HFF-Myc (cell line): ENCODE measurements at regions not wholly inside any gene's neighbourhood (a gene's known extent, or its start where the extent isn't known, plus 50 kb on each side); places are given as distances from the start of the nearest gene placed in this dataset.

ENCODE experiments used
- DNase-seq: peaks from one replicate; pipeline ENCODE4 v3.0.0-alpha.2; 2011; ENCODE audit warnings: low read depth; ENCODE audit errors: extremely low read depth
- H3K4me3 ChIP-seq: replicated peaks from 2 replicates; pipeline ENCODE4 v1.5.1; 2011; ENCODE audit warnings: low read depth, mild to moderate bottlenecking, control low read depth, low read length
- TF ChIP-seq, protein P1 (sequence below): IDR thresholded peaks from 2 replicates; pipeline ENCODE4 v1.5.1; 2012; ENCODE audit warnings: mild to moderate bottlenecking, low read depth, low read length, control low read depth; ENCODE audit errors: missing control alignments

DNA sequence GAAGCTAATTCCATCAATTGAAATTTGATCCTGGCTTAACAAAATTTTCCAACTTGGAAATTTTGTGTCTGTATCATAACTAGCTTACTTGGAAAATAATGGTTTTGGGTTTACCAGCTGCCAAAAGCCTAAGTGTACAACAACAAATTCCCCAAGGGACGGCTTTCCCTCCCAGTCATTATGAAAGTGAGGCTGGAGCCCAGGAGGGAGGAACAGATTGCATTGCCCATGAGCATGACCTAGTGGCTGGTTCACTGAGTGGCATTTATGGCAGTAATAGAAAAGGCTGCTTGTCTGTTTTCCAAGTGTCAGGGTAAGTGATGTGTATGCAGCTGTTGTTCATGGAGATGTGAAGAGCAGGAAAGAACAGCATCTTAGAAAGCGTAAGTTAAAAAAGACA, 70.8 kb upstream of the HHIP start:
- no peak overlapping the region for H3K4me3 ChIP-seq
- TF ChIP-seq, protein P1, sequence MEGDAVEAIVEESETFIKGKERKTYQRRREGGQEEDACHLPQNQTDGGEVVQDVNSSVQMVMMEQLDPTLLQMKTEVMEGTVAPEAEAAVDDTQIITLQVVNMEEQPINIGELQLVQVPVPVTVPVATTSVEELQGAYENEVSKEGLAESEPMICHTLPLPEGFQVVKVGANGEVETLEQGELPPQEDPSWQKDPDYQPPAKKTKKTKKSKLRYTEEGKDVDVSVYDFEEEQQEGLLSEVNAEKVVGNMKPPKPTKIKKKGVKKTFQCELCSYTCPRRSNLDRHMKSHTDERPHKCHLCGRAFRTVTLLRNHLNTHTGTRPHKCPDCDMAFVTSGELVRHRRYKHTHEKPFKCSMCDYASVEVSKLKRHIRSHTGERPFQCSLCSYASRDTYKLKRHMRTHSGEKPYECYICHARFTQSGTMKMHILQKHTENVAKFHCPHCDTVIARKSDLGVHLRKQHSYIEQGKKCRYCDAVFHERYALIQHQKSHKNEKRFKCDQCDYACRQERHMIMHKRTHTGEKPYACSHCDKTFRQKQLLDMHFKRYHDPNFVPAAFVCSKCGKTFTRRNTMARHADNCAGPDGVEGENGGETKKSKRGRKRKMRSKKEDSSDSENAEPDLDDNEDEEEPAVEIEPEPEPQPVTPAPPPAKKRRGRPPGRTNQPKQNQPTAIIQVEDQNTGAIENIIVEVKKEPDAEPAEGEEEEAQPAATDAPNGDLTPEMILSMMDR = no peak
- DNase-seq = no peak

DNA sequence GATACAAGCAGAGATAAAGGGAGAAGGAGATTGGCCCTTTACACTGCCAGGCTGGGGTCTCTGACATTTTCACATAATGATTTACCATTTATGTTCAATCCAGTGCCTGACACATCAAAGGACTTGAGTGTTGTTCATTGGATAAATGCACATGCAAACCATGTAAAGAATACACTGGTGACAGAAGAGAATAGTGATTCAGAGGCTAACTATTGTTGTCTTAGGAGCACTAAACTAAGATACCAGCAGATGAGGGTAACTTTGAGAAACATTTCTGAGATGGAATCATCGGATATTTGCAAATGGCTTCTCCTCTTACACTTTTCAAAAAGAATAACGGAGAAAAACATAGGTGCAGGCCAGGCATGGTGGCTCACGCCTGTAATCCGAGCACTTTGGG, 67.3 kb upstream of the HHIP start:
- H3K4me3 ChIP-seq = no peak overlapping the region
- TF ChIP-seq, protein P1 = no peak
- no peak for DNase-seq

DNA sequence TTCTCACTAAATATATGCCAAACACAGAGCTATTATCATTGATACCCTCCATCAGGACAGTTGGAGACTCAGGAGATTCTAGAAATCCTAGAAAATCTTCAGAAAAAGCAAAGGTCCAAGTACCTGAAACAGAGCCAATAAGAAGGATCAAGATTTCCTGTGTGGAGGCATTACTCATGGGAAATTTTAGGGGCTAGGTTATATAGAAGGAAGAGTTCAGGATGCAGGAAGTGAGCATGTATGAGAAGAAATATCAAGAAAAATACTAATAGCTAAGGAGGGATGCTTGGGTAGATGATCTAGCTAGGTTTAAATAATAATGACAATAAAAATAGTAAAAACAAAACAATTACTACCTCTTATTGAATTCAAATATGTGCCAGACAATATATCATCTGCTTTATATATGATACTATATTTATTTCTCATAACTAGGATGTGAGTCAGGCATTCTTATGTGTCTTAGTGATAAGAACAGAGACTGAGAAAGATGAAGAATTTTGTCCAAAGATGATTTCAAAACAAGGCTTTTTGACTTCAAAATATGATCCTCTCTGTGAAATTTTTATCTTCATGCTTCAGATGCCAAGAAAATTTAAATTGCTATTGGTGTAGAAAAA, 66.4 kb upstream of the HHIP start:
- DNase-seq = no peak
- H3K4me3 ChIP-seq = no peak overlapping the region
- TF ChIP-seq, protein P1 = no peak

DNA sequence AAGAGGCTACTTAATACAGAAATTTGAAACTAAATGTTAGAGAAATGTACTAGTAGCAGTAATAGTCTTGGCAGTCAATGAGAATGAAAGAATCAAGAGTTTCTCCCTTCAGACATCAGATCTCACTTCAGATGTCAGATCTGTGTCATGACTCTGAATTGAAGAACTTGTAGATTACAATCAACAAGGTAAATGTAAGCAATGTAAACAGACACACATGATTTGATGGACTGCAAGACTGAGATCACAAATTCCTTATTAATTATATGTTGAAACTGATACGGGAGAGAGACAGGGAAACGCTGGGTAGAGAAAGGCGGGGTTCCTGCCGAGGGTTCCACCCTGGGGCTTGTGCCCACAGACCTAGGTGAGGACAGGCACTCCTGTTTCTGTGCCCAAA, 65.5 kb upstream of the HHIP start:
- no peak for DNase-seq
- TF ChIP-seq, protein P1 = no peak
- no peak overlapping the region for H3K4me3 ChIP-seq

DNA sequence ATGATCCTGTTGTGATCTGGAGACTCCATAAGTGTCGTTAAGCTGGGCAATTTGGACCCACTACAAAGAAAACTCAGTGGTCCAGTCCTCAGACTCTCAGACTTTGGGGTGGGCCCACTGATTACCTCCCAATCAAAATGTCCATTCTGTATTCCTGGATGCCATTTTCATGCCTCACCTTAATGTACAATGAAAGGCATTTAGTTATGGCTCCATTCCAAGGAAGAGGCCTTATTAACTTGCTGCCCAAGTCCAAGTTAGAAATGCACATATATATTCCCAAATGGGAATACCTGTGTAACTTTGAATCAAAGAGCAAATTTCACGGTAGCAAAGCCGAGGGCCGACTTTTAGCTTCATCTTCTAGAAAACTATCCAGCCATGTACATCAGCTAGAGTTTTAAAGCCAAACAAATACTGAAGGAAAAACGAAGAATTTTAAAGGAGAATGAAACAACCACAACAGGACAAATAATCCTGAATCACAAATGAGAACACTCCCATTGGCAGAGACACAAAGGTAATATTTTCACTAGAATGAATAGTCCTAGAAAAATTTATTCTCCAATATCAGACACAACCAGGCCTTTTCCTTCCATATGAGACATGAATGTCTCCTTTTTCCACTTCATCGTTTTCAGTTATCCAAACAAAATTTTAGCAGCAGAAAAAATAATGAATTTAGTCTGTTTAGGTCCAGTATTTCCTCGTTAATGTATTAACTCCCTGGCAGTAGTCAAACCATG, 63.7 kb upstream of the HHIP start:
- TF ChIP-seq, protein P1 = no peak
- H3K4me3 ChIP-seq = no peak overlapping the region
- DNase-seq = no peak

DNA sequence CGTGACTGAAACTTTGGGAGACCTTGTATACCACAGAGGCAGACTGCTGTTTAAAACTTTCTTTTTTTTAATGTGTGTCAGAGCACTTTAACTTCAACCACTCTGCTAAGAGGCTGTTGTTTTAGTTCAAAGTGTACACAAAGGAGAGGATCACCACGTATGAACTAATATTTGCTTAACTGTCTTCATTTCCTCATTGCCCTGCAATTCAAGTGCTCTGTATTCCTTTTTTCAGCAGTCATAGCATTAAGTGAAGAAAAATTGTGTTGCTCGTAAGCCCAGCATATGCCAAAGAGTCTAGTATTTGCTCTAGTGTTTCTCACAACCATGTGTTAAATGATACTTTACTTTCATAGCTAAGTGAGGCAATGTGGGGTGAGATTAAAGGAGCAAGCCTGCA, 63.0 kb upstream of the HHIP start:
- DNase-seq = no peak
- H3K4me3 ChIP-seq = no peak overlapping the region
- TF ChIP-seq, protein P1 = no peak

DNA sequence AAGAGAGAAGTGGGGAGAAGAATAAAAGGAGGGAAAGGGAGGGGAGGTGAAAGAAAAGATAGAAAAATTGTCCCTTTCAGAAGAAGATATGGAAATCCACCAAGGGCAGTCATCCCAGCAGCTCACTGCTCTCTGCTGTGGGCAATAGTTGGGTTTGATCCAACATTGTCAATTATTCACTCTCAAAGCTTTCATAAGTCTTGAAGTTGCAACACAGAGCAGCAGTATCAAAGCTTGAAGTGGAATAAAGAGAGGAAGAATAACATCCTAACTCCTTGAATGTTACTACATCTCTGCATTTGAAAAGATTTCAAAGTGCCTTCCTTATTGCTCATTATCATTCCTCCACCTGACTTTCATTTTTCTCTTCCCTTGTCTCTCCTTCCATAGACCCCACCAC, 62.3 kb upstream of the HHIP start:
- DNase-seq = no peak
- TF ChIP-seq, protein P1 = no peak
- no peak overlapping the region for H3K4me3 ChIP-seq
